ENCODE measurements at regions not wholly inside any gene's neighbourhood (a gene's known extent, or its start where the extent isn't known, plus 50 kb on each side); places are given as distances from the start of the nearest gene placed in this dataset.

DNA sequence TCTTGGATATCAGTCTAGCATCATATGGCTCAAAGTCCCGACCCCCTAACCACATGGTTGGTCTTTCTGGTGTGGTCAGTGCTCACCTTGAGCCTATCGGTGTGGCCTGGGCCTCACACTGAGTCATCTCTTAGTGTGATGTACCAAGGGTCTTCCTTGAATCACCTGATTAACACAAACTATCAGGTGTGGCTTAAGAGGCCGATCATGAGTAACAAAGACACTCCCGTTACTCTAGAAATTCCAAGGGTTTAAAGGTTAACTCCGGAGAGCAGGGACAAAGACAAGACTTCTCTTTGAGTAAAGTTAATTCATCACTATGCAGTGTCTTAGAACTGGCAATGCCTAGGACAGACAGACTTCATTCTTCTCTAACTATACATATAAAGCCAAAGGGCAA lies 52.3 kb upstream of the ARMC3 start:
- TF ChIP-seq POLR2A (IDR thresholded peaks at IDR 0.05) (no peak), CTCF (IDR thresholded peaks at IDR 0.05) (no peak)
- intact Hi-C loops (cut with DNase I; ENCODE audit: low total_unique reads): no loop called here
- Histone ChIP-seq H3K4me1 (no peaks in the 10 kb centered on the region), H3K27me3 (no peaks in the 10 kb centered on the region), H3K9me3 (no peaks in the 10 kb centered on the region), H3K27ac (no peak overlapping the region), H3K36me3 (no peaks in the 10 kb centered on the region), H3K4me3 (no peak overlapping the region)
- no peak for DNase-seq

DNA sequence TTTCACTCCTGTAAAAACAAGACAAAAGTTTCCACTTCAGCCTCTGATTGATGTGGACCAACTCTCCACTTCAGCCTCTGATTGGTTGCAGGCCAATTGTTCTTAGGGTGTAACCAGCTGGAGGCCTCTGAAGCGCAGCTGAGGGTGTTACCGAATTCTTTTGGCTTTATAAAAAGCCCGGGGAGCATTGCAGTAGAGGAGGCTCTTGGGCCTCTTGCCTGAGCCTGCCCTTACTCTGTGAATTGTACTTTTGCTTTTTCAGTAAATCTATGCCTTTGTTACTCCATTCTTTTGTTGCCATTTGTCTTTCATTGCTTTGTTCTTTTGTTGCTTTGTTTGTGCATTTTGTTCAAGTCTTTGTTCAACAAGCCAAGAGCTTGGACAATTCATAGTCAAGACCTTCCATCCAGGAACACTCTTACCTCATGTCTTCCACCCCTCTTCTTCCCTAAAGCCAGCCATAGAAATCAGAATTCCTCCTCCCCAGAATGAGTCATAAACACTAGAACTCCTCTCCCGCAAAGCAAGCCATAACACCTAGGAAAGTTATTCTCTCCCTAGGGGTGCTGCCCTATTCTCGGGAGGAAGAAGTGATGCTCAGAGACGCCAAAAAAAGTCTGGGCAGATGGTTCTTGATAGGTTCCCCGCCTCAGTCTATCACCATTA lies 53.5 kb upstream of the ARMC3 start:
- Histone ChIP-seq H3K9me3 (no peaks in the 10 kb centered on the region), H3K36me3 (no peaks in the 10 kb centered on the region), H3K27me3 (no peaks in the 10 kb centered on the region), H3K27ac (no peak overlapping the region), H3K4me1 (no peaks in the 10 kb centered on the region), H3K4me3 (no peak overlapping the region)
- DNase-seq: no peak
- intact Hi-C loops (cut with DNase I; ENCODE audit: low total_unique reads): no loop called here
- TF ChIP-seq CTCF (IDR thresholded peaks at IDR 0.05): no peak
- no peak for TF ChIP-seq POLR2A (IDR thresholded peaks at IDR 0.05)

DNA sequence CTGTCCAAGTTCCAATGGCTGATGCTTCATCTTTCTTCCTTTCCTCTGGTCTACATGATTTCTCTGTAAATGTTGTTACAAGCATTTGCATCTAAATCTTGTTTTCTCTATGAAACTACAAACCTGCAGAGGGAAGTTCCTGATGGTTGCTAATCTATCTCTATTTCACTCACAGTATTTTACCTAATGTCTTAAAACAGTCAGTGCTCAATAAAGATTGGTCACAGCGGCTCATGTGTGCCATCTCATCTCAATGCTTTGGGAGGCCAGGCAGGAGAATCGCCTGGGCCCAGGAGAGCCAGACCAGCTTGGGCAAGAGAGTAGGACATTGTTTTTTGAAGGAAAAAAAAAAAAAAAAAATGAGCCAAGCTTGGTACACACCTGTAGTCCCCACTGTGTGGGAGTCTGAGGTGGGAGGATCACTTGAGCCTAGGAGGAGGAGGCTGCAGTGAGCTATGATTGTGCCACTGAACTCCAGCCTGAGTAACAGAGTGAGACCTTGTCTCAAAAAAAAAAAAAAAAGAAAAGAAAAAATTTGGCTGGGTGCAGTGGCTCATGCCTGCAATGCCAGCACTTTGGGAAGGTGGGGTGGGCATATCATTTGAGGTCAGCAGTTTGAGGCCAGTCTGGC lies 71.3 kb upstream of the ARMC3 start:
- TF ChIP-seq CTCF (IDR thresholded peaks at IDR 0.05): no peak
- TF ChIP-seq POLR2A (IDR thresholded peaks at IDR 0.05): no peak
- Histone ChIP-seq H3K9me3 (no peaks in the 10 kb centered on the region), H3K4me3 (no peak overlapping the region), H3K4me1 (no peaks in the 10 kb centered on the region), H3K27ac (no peak overlapping the region), H3K36me3 (no peaks in the 10 kb centered on the region), H3K27me3 (no peaks in the 10 kb centered on the region)
- intact Hi-C loops (cut with DNase I; ENCODE audit: low total_unique reads): no loop called here
- no peak for DNase-seq

DNA sequence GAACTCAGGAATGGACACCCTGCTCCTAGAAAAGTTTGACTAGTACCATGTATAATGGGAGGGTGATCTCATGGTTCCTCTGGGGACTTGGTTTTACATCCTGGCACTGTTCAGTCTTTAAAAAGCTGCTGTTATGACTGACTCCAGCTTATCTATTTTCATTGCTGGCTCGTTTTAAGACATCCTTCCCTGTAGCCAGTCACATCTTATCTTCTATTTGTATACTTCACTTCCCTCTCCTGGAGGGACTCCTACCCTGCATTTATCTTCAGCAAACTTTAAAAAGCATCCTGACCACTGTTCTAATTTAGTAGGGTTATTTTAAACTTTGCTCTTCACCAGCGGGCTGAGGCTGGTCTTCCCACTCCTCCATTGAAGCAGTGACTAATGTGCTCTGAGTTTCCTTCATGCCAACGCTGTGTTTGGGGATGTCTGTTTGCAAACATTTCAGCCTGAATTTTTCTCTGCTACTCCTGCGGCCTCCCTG lies 72.9 kb upstream of the ARMC3 start:
- Histone ChIP-seq H3K27ac (no peak overlapping the region), H3K27me3 (no peaks in the 10 kb centered on the region), H3K4me1 (no peaks in the 10 kb centered on the region), H3K9me3 (no peaks in the 10 kb centered on the region), H3K36me3 (no peaks in the 10 kb centered on the region), H3K4me3 (no peak overlapping the region)
- DNase-seq: no peak
- intact Hi-C loops (cut with DNase I; ENCODE audit: low total_unique reads): no loop called here
- TF ChIP-seq POLR2A (IDR thresholded peaks at IDR 0.05) (no peak), CTCF (IDR thresholded peaks at IDR 0.05) (no peak)

- no peaks in the 10 kb centered on the region for H3K9me3 ChIP-seq
- H3K27ac ChIP-seq: no peak overlapping the region
- TF ChIP-seq CTCF (IDR thresholded peaks at IDR 0.05): no peak
- no peaks in the 10 kb centered on the region for H3K4me1 ChIP-seq
- H3K4me3 ChIP-seq: no peak overlapping the region
- intact Hi-C loops (cut with DNase I; ENCODE audit: low total_unique reads): no loop called here
- no peaks in the 10 kb centered on the region for H3K27me3 ChIP-seq
- no peaks in the 10 kb centered on the region for H3K36me3 ChIP-seq
- no peak for DNase-seq
Observed at GRCh38 chr10:22853906-22854447, 73.9 kb upstream of the ARMC3 start.

Measured in uterus (tissue), 3 donors.